Endothelial cell (in vitro differentiated cells): ENCODE measurements at regions not wholly inside any gene's neighbourhood (a gene's known extent, or its start where the extent isn't known, plus 50 kb on each side); places are given as distances from the start of the nearest gene placed in this dataset.

Experiments
- DNase-seq: peaks from one replicate; pipeline ENCODE4 v3.0.0; 2021; ENCODE audit warnings: low spot score
- H3K27ac Mint-ChIP-seq: one replicate; pipeline ENCODE4 v1.8.0; 2021; ENCODE audit warnings: mixed read lengths, inconsistent platforms; ENCODE audit not compliant: unreplicated experiment
- H3K27me3 Mint-ChIP-seq: one replicate; pipeline ENCODE4 v1.8.0; 2021; ENCODE audit warnings: mild to moderate bottlenecking, moderate library complexity, mixed read lengths, inconsistent platforms; ENCODE audit not compliant: unreplicated experiment
- H3K36me3 Mint-ChIP-seq: one replicate; pipeline ENCODE4 v1.8.0; 2021; ENCODE audit warnings: mild to moderate bottlenecking, low read depth, mixed read lengths, inconsistent platforms; ENCODE audit not compliant: unreplicated experiment
- H3K4me1 Mint-ChIP-seq: one replicate; pipeline ENCODE4 v1.8.0; 2021; ENCODE audit warnings: mild to moderate bottlenecking, mixed read lengths, inconsistent platforms; ENCODE audit not compliant: unreplicated experiment
- H3K4me3 Mint-ChIP-seq: one replicate; pipeline ENCODE4 v1.8.0; 2021; ENCODE audit warnings: mild to moderate bottlenecking, mixed read lengths, inconsistent platforms; ENCODE audit not compliant: unreplicated experiment
- H3K9me3 Mint-ChIP-seq: one replicate; pipeline ENCODE4 v1.8.0; 2021; ENCODE audit warnings: mixed read lengths, inconsistent platforms; ENCODE audit not compliant: unreplicated experiment
- CTCF ChIP-seq: fragments of 200-600 bp; sonication (generic); IDR thresholded peaks from one replicate; pipeline ENCODE4 v1.5.0; 2021; ENCODE audit warnings: antibody characterized with exemption; ENCODE audit not compliant: unreplicated experiment

DNA sequence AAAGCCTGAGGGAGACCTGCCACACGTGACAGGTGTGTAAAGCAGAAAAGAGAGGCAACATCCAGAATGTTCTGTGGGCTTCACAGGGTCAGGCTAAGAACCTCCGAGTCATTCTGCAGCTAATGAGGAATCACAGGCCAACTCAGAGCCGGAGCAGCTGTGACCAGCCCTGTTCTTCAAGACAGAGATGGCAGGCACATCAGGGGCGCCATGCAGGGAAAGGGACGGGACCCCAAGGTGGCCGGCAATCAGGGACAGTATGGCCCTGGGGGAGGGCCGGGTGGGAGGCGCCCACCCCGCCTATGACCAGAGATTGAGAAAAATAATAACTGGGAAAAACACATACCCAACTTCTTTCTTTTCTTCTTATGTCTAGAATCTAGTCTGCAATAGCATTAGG, 316.7 kb upstream of the SALL3 start:
- Mint-ChIP-seq H3K4me1 (no peaks in the 10 kb centered on the region), H3K27me3 (peaks cover 19% of the 10 kb centered on the region), H3K27ac (no peak overlapping the region), H3K36me3 (peaks cover 13% of the 10 kb centered on the region), H3K9me3 (peaks cover 35% of the 10 kb centered on the region), H3K4me3 (no peak overlapping the region)
- no peak for TF ChIP-seq CTCF
- no peak for DNase-seq

DNA sequence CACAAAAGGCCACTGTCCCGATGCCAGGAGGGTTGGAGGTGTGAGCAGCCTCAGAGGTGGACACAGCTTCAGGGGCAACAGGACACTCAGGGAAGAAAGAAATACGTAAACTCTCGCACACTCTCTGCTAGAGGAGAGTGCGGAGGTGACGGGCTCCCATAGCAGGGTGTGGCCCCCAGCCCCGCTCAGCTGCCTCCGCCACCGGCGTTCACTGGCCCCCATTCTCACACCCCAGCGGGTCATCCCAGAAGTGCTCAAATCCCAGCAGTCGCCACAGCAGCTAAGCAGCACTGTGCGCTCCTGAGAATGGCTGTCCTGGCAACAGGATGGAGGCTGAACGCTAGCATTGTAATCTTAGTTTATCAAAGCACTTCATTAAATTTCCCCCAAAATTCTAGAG, 315.6 kb upstream of the SALL3 start:
- Mint-ChIP-seq H3K9me3 (peaks cover 31% of the 10 kb centered on the region), H3K27me3 (peaks cover 17% of the 10 kb centered on the region), H3K36me3 (peaks cover 13% of the 10 kb centered on the region), H3K4me3 (no peak overlapping the region), H3K4me1 (no peaks in the 10 kb centered on the region), H3K27ac (no peak overlapping the region)
- no peak for TF ChIP-seq CTCF
- DNase-seq, result no peak

- H3K36me3 Mint-ChIP-seq, result peaks cover 13% of the 10 kb centered on the region
- H3K9me3 Mint-ChIP-seq, result peaks cover 39% of the 10 kb centered on the region
- H3K4me3 Mint-ChIP-seq, result no peak overlapping the region
- peaks cover 20% of the 10 kb centered on the region for H3K27me3 Mint-ChIP-seq
- no peak overlapping the region for H3K27ac Mint-ChIP-seq
- no peak for DNase-seq
- no peaks in the 10 kb centered on the region for H3K4me1 Mint-ChIP-seq
- TF ChIP-seq CTCF, result no peak
These were observed 314.8 kb upstream of the SALL3 start for GRCh38 chr18:78664848-78665247.

GRCh38 chr18:78665644-78666043, 314.0 kb upstream of the SALL3 start:
- no peak overlapping the region for H3K27ac Mint-ChIP-seq
- no peak overlapping the region for H3K4me3 Mint-ChIP-seq
- peaks cover 34% of the 10 kb centered on the region for H3K9me3 Mint-ChIP-seq
- H3K36me3 Mint-ChIP-seq, result peaks cover 7% of the 10 kb centered on the region
- TF ChIP-seq CTCF, result no peak
- DNase-seq, result no peak
- no peaks in the 10 kb centered on the region for H3K4me1 Mint-ChIP-seq
- H3K27me3 Mint-ChIP-seq, result peaks cover 13% of the 10 kb centered on the region

GRCh38 chr18:78666666-78667335, 312.8 kb upstream of the SALL3 start:
- DNase-seq, result no peak
- H3K9me3 Mint-ChIP-seq, result peaks cover 30% of the 10 kb centered on the region
- TF ChIP-seq CTCF, result no peak
- peaks cover 9% of the 10 kb centered on the region for H3K27me3 Mint-ChIP-seq
- H3K4me1 Mint-ChIP-seq, result no peaks in the 10 kb centered on the region
- no peak overlapping the region for H3K27ac Mint-ChIP-seq
- no peaks in the 10 kb centered on the region for H3K36me3 Mint-ChIP-seq
- H3K4me3 Mint-ChIP-seq, result no peak overlapping the region
